Nephron (organoid): ENCODE measurements at regions not wholly inside any gene's neighbourhood (a gene's known extent, or its start where the extent isn't known, plus 50 kb on each side); places are given as distances from the start of the nearest gene placed in this dataset.
A peak's percentile ranks its signal among the peaks of the same experiment; 100 is the strongest.

Source experiments
- H3K27ac Mint-ChIP-seq, 3 experiments: 2 replicates each; pipeline ENCODE4 v1.8.0; 2020; ENCODE audit warnings: mixed read lengths in 3 of 3, mild to moderate bottlenecking in 2 of 3, moderate library complexity in 1 of 3
- H3K27me3 Mint-ChIP-seq: 2 replicates; pipeline ENCODE4 v1.8.0; 2021; ENCODE audit warnings: low read depth, mild to moderate bottlenecking, moderate library complexity, mixed read lengths
- H3K36me3 Mint-ChIP-seq: 2 replicates; pipeline ENCODE4 v1.8.0; 2020; ENCODE audit warnings: low read depth, mixed read lengths
- H3K4me1 Mint-ChIP-seq: 2 replicates; pipeline ENCODE4 v1.8.0; 2020; ENCODE audit warnings: mixed read lengths
- H3K4me3 Mint-ChIP-seq, 3 experiments: 2 replicates each; pipeline ENCODE4 v1.8.0; 2020; ENCODE audit warnings: mild to moderate bottlenecking in 3 of 3, mixed read lengths in 3 of 3, moderate library complexity in 2 of 3
- H3K9me3 Mint-ChIP-seq: 2 replicates; pipeline ENCODE4 v1.8.0; 2020; ENCODE audit warnings: mixed read lengths
- TF ChIP-seq, protein P1 (sequence below), 3 experiments: fragments of 200-600 bp; sonication (generic); IDR thresholded peaks; one replicate each; pipeline ENCODE4 v1.5.0; 2021; ENCODE audit warnings: antibody characterized with exemption in 3 of 3; ENCODE audit not compliant: unreplicated experiment in 3 of 3

DNA sequence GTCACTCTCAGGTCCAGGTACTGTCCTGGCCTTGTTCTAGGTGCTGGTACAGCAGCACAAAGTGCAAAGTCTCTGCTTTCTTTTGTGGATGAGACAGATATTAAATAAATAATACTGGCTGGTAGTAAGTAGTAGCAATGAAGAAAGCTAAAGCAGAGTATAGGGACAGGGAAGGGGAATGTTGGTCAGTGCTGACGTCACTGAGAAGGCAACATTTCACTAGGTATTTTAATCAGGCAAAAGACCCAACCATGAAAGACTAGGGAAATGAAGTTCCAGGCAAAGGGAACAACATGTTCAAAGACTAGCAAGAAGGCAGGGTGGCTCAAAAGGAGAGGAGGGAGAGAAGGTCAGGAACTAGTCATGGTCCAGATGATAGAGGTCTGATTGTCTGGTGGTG, 388.2 kb downstream of the YTHDC2 start:
- TF ChIP-seq, protein P1, sequence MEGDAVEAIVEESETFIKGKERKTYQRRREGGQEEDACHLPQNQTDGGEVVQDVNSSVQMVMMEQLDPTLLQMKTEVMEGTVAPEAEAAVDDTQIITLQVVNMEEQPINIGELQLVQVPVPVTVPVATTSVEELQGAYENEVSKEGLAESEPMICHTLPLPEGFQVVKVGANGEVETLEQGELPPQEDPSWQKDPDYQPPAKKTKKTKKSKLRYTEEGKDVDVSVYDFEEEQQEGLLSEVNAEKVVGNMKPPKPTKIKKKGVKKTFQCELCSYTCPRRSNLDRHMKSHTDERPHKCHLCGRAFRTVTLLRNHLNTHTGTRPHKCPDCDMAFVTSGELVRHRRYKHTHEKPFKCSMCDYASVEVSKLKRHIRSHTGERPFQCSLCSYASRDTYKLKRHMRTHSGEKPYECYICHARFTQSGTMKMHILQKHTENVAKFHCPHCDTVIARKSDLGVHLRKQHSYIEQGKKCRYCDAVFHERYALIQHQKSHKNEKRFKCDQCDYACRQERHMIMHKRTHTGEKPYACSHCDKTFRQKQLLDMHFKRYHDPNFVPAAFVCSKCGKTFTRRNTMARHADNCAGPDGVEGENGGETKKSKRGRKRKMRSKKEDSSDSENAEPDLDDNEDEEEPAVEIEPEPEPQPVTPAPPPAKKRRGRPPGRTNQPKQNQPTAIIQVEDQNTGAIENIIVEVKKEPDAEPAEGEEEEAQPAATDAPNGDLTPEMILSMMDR (IDR thresholded peaks at IDR 0.05; ENCODE audit: unreplicated experiment in 3 of 3) = no peak
- H3K4me1 Mint-ChIP-seq = peaks cover 6% of the 10 kb centered on the region
- H3K27ac Mint-ChIP-seq = no peak overlapping the region
- no peaks in the 10 kb centered on the region for H3K9me3 Mint-ChIP-seq
- no peak overlapping the region for H3K4me3 Mint-ChIP-seq
- H3K36me3 Mint-ChIP-seq = no peaks in the 10 kb centered on the region
- H3K27me3 Mint-ChIP-seq = no peaks in the 10 kb centered on the region

DNA sequence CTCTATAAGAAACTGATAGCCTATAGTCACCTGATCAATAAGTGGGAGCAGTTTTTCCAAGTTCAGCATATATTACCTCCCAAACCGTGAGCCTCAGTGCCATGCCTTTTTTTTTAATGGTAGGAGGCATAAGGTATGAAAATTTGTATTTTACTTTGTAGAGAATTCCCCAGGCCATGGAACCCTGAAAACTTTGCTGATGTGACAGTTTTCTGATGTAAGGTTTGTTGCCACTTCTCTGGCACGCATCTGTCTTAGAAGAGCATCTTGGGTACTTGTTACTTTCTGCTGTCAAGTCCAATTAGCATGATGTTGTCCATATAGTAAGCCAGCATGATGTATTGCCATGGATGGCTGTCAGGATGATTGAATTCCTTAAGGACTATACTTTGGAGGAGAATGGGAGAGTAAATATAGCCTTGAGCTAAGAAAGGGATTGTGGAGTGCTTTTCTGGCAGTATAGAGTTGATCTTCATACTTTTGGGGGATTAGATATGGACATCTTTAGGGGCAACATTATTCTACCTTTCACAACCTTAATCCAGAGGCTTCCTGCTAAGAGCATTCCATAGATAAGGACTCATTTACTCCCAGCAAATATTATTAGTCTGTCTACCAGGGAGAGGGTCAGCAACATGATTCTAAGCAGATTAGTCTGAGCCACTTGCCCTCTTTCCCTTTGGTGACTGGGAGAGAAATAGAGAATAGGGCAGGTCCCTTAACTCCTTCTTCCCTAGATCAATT, 389.6 kb downstream of the YTHDC2 start:
- Mint-ChIP-seq H3K27ac (no peak overlapping the region), H3K4me3 (no peak overlapping the region), H3K9me3 (no peaks in the 10 kb centered on the region), H3K4me1 (no peaks in the 10 kb centered on the region), H3K27me3 (no peaks in the 10 kb centered on the region), H3K36me3 (no peaks in the 10 kb centered on the region)
- TF ChIP-seq, protein P1 (IDR thresholded peaks at IDR 0.05; ENCODE audit: unreplicated experiment in 3 of 3) = no peak

DNA sequence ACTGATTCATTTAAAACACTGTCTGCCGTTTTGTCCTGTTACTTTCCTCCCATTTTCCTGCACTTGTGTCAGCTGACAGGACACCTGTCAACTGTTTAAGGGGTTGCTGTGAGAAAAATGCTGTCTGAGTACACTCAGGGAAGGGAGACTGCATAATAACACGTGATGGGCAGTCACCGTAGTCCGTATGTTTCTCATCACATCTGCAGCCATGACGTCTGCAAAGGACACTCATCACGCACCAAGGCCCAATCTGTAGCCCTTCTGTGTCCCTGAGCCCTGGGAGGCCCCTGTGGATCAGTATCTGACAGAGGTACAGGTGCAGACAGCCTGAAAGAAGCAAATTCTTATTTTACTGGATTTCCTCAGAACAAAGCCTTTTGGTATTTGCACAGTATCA, 396.3 kb downstream of the YTHDC2 start:
- Mint-ChIP-seq H3K36me3 (no peaks in the 10 kb centered on the region), H3K9me3 (no peaks in the 10 kb centered on the region), H3K4me3 (no peak overlapping the region), H3K27ac (no peak overlapping the region), H3K4me1 (no peaks in the 10 kb centered on the region), H3K27me3 (no peaks in the 10 kb centered on the region)
- TF ChIP-seq, protein P1 (IDR thresholded peaks at IDR 0.05; ENCODE audit: unreplicated experiment in 3 of 3) = no peak

DNA sequence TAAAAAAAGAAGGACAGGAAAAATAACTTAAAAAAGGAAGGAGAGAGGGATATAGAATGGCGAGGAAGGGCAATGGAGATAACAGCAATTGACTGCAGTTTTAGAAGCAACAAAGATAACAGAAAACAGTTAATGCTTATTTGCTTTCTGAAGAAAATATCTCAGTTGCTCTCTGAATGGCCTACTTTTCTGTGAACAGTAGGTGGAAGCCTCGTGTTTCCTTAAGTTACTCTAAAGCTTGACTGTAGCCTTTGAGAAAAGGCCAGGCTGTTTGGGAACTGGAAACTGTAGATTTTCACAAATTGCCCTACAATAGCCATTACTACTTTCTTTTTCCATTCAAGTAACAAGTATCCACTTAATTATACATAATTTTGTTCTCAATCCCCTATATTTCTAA, 404.5 kb downstream of the YTHDC2 start:
- no peaks in the 10 kb centered on the region for H3K27me3 Mint-ChIP-seq
- no peaks in the 10 kb centered on the region for H3K36me3 Mint-ChIP-seq
- no peak overlapping the region for H3K27ac Mint-ChIP-seq
- no peak overlapping the region for H3K4me3 Mint-ChIP-seq
- H3K4me1 Mint-ChIP-seq = no peaks in the 10 kb centered on the region
- TF ChIP-seq, protein P1 (IDR thresholded peaks at IDR 0.05; ENCODE audit: unreplicated experiment in 3 of 3) = peak in 1 of 3 experiments; percentile 14
- H3K9me3 Mint-ChIP-seq = no peaks in the 10 kb centered on the region

DNA sequence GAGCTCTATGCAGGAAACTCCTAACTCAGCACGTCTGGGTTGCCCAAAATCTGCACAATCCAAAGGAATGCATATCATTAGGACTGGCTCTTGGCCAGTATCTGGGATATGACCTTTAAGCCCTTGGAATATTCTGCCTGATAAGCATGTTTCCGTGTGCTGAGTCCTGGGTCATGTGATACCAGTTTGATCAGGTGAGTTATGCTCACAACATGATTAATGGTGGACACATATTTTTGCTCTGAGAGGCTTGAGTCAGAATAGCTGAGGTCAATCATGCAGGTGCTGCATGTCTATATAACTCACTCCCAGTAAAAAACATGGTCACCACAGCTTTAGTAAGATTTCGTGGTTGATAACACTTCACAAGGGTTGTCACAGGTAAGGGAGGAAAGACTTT, 408.8 kb downstream of the YTHDC2 start:
- TF ChIP-seq, protein P1 (IDR thresholded peaks at IDR 0.05; ENCODE audit: unreplicated experiment in 3 of 3) = no peak
- Mint-ChIP-seq H3K36me3 (no peaks in the 10 kb centered on the region), H3K27ac (no peak overlapping the region), H3K27me3 (no peaks in the 10 kb centered on the region), H3K4me1 (no peaks in the 10 kb centered on the region), H3K9me3 (no peaks in the 10 kb centered on the region), H3K4me3 (no peak overlapping the region)

DNA sequence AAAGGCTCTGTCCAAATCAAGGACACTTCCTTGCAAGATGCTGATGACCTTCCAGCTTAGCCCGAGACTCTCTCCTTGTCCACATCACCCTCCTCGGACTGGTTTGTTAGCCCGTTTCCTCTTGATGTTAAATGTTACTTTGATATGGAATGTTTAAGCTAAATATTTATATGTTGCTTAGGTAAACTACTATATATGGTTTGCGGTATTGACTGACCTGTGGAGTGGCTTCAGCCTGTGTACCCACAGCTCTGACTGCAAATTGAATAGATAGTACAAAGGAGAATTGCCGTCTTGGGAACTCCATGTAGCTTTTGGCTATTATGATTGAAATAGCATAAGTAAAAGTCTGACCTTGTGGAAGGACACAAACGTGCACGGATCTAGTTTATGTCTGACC, 422.0 kb downstream of the YTHDC2 start:
- H3K4me1 Mint-ChIP-seq = no peaks in the 10 kb centered on the region
- H3K36me3 Mint-ChIP-seq = no peaks in the 10 kb centered on the region
- H3K4me3 Mint-ChIP-seq = no peak overlapping the region
- peaks cover 3% of the 10 kb centered on the region for H3K9me3 Mint-ChIP-seq
- TF ChIP-seq, protein P1 (IDR thresholded peaks at IDR 0.05; ENCODE audit: unreplicated experiment in 3 of 3) = no peak
- no peak overlapping the region for H3K27ac Mint-ChIP-seq
- no peaks in the 10 kb centered on the region for H3K27me3 Mint-ChIP-seq
